Neural progenitor cell (in vitro differentiated cells): ENCODE measurements at regions not wholly inside any gene's neighbourhood (a gene's known extent, or its start where the extent isn't known, plus 50 kb on each side); places are given as distances from the start of the nearest gene placed in this dataset.

ENCODE experiments used
- DNase-seq: peaks from one replicate; pipeline ENCODE4 v3.0.0-alpha.2; 2016; ENCODE audit warnings: low spot score
- H2AFZ ChIP-seq: fragments of 200-600 bp; sonication (generic); replicated peaks from 2 replicates; pipeline ENCODE4 v1.6.1; 2016; ENCODE audit warnings: antibody characterized with exemption
- H3F3A ChIP-seq: fragments of 200-600 bp; sonication (generic); 2 replicates; pipeline ENCODE4 v1.6.1; 2016; ENCODE audit warnings: antibody characterized with exemption, low read depth
- H3K27ac ChIP-seq: fragments of 200-600 bp; sonication (generic); 2 replicates; pipeline ENCODE4 v1.5.1; 2016; ENCODE audit warnings: mild to moderate bottlenecking
- H3K27me3 ChIP-seq: fragments of 200-600 bp; sonication (generic); 2 replicates; pipeline ENCODE4 v1.6.1; 2016; ENCODE audit warnings: mild to moderate bottlenecking, moderate library complexity
- H3K36me3 ChIP-seq: fragments of 200-600 bp; sonication (generic); 2 replicates; pipeline ENCODE4 v1.5.1; 2016
- H3K4me1 ChIP-seq: fragments of 200-600 bp; sonication (generic); 2 replicates; pipeline ENCODE4 v1.6.1; 2016; ENCODE audit warnings: mixed run types
- H3K4me2 ChIP-seq: fragments of 200-600 bp; sonication (generic); 2 replicates; pipeline ENCODE4 v1.6.1; 2016
- H3K4me3 ChIP-seq: fragments of 200-600 bp; sonication (generic); 2 replicates; pipeline ENCODE4 v1.5.1; 2016
- H3K79me2 ChIP-seq: fragments of 200-600 bp; sonication (generic); 2 replicates; pipeline ENCODE4 v1.6.1; 2016; ENCODE audit warnings: low read depth
- H3K9ac ChIP-seq: fragments of 200-600 bp; sonication (generic); 2 replicates; pipeline ENCODE4 v1.6.1; 2016
- H3K9me3 ChIP-seq: fragments of 200-600 bp; sonication (generic); 2 replicates; pipeline ENCODE4 v1.5.1; 2016; ENCODE audit warnings: low read depth
- H4K20me1 ChIP-seq: fragments of 200-600 bp; sonication (generic); 2 replicates; pipeline ENCODE4 v1.6.1; 2016; ENCODE audit warnings: low read depth
- H3K27ac Mint-ChIP-seq: 3 replicates; pipeline ENCODE4 v1.8.0; 2021; ENCODE audit warnings: mixed read lengths
- H3K27me3 Mint-ChIP-seq: 2 replicates; pipeline ENCODE4 v1.8.0; 2022; ENCODE audit warnings: low read depth, mild to moderate bottlenecking, inconsistent platforms, moderate library complexity, mixed read lengths; ENCODE audit not compliant: insufficient read depth
- H3K36me3 Mint-ChIP-seq: 3 replicates; pipeline ENCODE4 v1.8.0; 2021; ENCODE audit warnings: mixed read lengths
- H3K4me1 Mint-ChIP-seq: 3 replicates; pipeline ENCODE4 v1.8.0; 2021; ENCODE audit warnings: mixed read lengths
- H3K4me3 Mint-ChIP-seq: 3 replicates; pipeline ENCODE4 v1.8.0; 2021; ENCODE audit warnings: mild to moderate bottlenecking, moderate library complexity, mixed read lengths
- H3K9me3 Mint-ChIP-seq: 3 replicates; pipeline ENCODE4 v1.8.0; 2020; ENCODE audit warnings: mixed read lengths
- CTCF ChIP-seq: fragments of 200-600 bp; sonication (generic); IDR thresholded peaks from 2 replicates; pipeline ENCODE4 v1.5.1; 2017; ENCODE audit warnings: antibody characterized with exemption, mild to moderate bottlenecking
- EZH2 ChIP-seq: fragments of 200-600 bp; sonication (generic); IDR thresholded peaks from 2 replicates; pipeline ENCODE4 v1.6.1; 2017; ENCODE audit warnings: antibody characterized with exemption, mild to moderate bottlenecking, moderate library complexity
- EZH2phosphoT487 ChIP-seq: fragments of 200-600 bp; sonication (generic); IDR thresholded peaks from 2 replicates; pipeline ENCODE4 v1.6.1; 2017; ENCODE audit warnings: antibody characterized with exemption

GRCh38 chr7:42400211-42400772 lies 163.3 kb upstream of the GLI3 start:
- Histone ChIP-seq H3K9ac (no peak overlapping the region), H3K4me1 (peaks cover 25% of the 10 kb centered on the region), H3K4me3 (no peak overlapping the region), H3K36me3 (no peaks in the 10 kb centered on the region), H3K27ac (no peak overlapping the region), H3K9me3 (no peaks in the 10 kb centered on the region), H4K20me1 (no peaks in the 10 kb centered on the region), H3K79me2 (no peaks in the 10 kb centered on the region), H3K27me3 (no peaks in the 10 kb centered on the region), H3K4me2 (no peak overlapping the region), H3F3A (no peaks in the 10 kb centered on the region), H2AFZ (no peak overlapping the region)
- Mint-ChIP-seq H3K4me1 (peaks cover 14% of the 10 kb centered on the region), H3K27me3 (peaks cover 3% of the 10 kb centered on the region), H3K27ac (no peak overlapping the region), H3K36me3 (no peaks in the 10 kb centered on the region), H3K9me3 (no peaks in the 10 kb centered on the region), H3K4me3 (no peak overlapping the region)
- no peak for DNase-seq
- no peak for TF ChIP-seq CTCF
- no peak for TF ChIP-seq EZH2phosphoT487
- TF ChIP-seq EZH2: no peak

- H3K27ac ChIP-seq: no peak overlapping the region
- no peaks in the 10 kb centered on the region for H3K36me3 Mint-ChIP-seq
- no peak overlapping the region for H3K4me3 ChIP-seq
- H3K9ac ChIP-seq: no peak overlapping the region
- H3K4me1 ChIP-seq: peaks cover 7% of the 10 kb centered on the region
- no peak for TF ChIP-seq EZH2
- TF ChIP-seq EZH2phosphoT487: no peak
- no peak for TF ChIP-seq CTCF
- no peaks in the 10 kb centered on the region for H3K9me3 Mint-ChIP-seq
- H3K36me3 ChIP-seq: no peaks in the 10 kb centered on the region
- H3K79me2 ChIP-seq: no peaks in the 10 kb centered on the region
- no peaks in the 10 kb centered on the region for H3K9me3 ChIP-seq
- no peak overlapping the region for H3K27ac Mint-ChIP-seq
- H3K27me3 Mint-ChIP-seq: no peaks in the 10 kb centered on the region
- H2AFZ ChIP-seq: no peak overlapping the region
- H3K27me3 ChIP-seq: no peaks in the 10 kb centered on the region
- no peaks in the 10 kb centered on the region for H3F3A ChIP-seq
- H3K4me3 Mint-ChIP-seq: no peak overlapping the region
- H4K20me1 ChIP-seq: no peaks in the 10 kb centered on the region
- no peaks in the 10 kb centered on the region for H3K4me1 Mint-ChIP-seq
- H3K4me2 ChIP-seq: no peak overlapping the region
- no peak for DNase-seq
Measured at GRCh38 chr7:42395607-42396006, 158.6 kb upstream of the GLI3 start.

- Histone ChIP-seq H2AFZ (no peak overlapping the region), H3K27me3 (no peaks in the 10 kb centered on the region), H3K79me2 (no peaks in the 10 kb centered on the region), H3K4me2 (no peak overlapping the region), H3K4me3 (no peak overlapping the region), H3K36me3 (no peaks in the 10 kb centered on the region), H3K9ac (no peak overlapping the region), H4K20me1 (no peaks in the 10 kb centered on the region), H3K9me3 (no peaks in the 10 kb centered on the region), H3K4me1 (no peaks in the 10 kb centered on the region), H3F3A (no peaks in the 10 kb centered on the region), H3K27ac (no peak overlapping the region)
- H3K36me3 Mint-ChIP-seq: no peaks in the 10 kb centered on the region
- no peak overlapping the region for H3K4me3 Mint-ChIP-seq
- no peak for TF ChIP-seq EZH2phosphoT487
- no peaks in the 10 kb centered on the region for H3K27me3 Mint-ChIP-seq
- DNase-seq: no peak
- no peaks in the 10 kb centered on the region for H3K9me3 Mint-ChIP-seq
- H3K4me1 Mint-ChIP-seq: no peaks in the 10 kb centered on the region
- H3K27ac Mint-ChIP-seq: no peak overlapping the region
Measured at GRCh38 chr7:42392826-42393225, 155.8 kb upstream of the GLI3 start.

- TF ChIP-seq EZH2: no peak
- no peak for TF ChIP-seq CTCF
- TF ChIP-seq EZH2phosphoT487: no peak
- Histone ChIP-seq H3K27me3 (no peaks in the 10 kb centered on the region), H3F3A (no peaks in the 10 kb centered on the region), H3K36me3 (no peaks in the 10 kb centered on the region), H3K9me3 (no peaks in the 10 kb centered on the region), H3K4me2 (no peak overlapping the region), H2AFZ (no peak overlapping the region), H3K79me2 (no peaks in the 10 kb centered on the region), H3K27ac (no peak overlapping the region), H4K20me1 (no peaks in the 10 kb centered on the region), H3K4me3 (no peak overlapping the region), H3K4me1 (no peaks in the 10 kb centered on the region), H3K9ac (no peak overlapping the region)
- no peaks in the 10 kb centered on the region for H3K4me1 Mint-ChIP-seq
- peaks cover 2% of the 10 kb centered on the region for H3K27me3 Mint-ChIP-seq
- H3K27ac Mint-ChIP-seq: no peak overlapping the region
- H3K9me3 Mint-ChIP-seq: no peaks in the 10 kb centered on the region
- no peak overlapping the region for H3K4me3 Mint-ChIP-seq
- DNase-seq: no peak
- H3K36me3 Mint-ChIP-seq: no peaks in the 10 kb centered on the region
Measured at GRCh38 chr7:42389697-42390096, 152.7 kb upstream of the GLI3 start.
